PFSK-1 (cell line): ENCODE measurements at regions not wholly inside any gene's neighbourhood (a gene's known extent, or its start where the extent isn't known, plus 50 kb on each side); places are given as distances from the start of the nearest gene placed in this dataset.

Experiments used
- FOXP2 ChIP-seq: optimal IDR thresholded peaks from 2 replicates; pipeline ENCODE3; 2011; ENCODE audit warnings: borderline replicate concordance, control low read depth, inconsistent platforms; ENCODE audit not compliant: insufficient read depth; ENCODE audit errors: extremely low read length, extremely low read depth
- POLR2AphosphoS5 ChIP-seq: IDR thresholded peaks from 2 replicates; pipeline ENCODE4 v1.6.1; 2012; ENCODE audit warnings: low read depth, mild to moderate bottlenecking, control low read depth, low read length, moderate library complexity
- SIN3A ChIP-seq: IDR thresholded peaks from 2 replicates; pipeline ENCODE4 v1.6.1; 2012; ENCODE audit warnings: mild to moderate bottlenecking, low read length, moderate library complexity, borderline replicate concordance; ENCODE audit not compliant: insufficient read depth
- TF ChIP-seq, protein P1 (sequence below), 2 experiments: IDR thresholded peaks; 2 replicates each; pipeline versions ENCODE4 v1.6.1 to v1.8.0; 2011 to 2012; ENCODE audit warnings: low read depth in 2 of 2, low read length in 2 of 2, control low read depth in 1 of 2, inconsistent platforms in 1 of 2, mild to moderate bottlenecking in 1 of 2, moderate library complexity in 1 of 2; ENCODE audit not compliant: insufficient read depth in 1 of 2

DNA sequence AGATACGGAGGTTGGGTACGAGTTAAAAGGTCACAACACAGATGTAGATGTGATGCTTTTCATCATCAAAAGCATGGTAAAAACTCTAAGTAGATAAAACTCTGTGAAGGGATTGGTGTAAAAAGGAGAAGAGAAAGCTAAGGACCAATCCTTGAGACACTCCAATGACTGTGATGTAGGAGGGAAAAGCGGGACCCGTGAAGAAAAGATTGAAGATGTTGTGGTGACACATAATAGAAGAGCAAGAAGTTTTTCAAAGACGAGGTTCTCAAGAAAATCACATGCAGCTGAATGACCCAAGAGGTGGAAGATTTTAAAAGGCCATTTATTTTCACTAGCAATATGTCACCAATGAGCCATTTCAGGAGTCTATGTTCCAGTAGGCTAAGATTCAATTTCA is 179.5 kb downstream of the MRPL39 start:
- TF ChIP-seq, protein P1, sequence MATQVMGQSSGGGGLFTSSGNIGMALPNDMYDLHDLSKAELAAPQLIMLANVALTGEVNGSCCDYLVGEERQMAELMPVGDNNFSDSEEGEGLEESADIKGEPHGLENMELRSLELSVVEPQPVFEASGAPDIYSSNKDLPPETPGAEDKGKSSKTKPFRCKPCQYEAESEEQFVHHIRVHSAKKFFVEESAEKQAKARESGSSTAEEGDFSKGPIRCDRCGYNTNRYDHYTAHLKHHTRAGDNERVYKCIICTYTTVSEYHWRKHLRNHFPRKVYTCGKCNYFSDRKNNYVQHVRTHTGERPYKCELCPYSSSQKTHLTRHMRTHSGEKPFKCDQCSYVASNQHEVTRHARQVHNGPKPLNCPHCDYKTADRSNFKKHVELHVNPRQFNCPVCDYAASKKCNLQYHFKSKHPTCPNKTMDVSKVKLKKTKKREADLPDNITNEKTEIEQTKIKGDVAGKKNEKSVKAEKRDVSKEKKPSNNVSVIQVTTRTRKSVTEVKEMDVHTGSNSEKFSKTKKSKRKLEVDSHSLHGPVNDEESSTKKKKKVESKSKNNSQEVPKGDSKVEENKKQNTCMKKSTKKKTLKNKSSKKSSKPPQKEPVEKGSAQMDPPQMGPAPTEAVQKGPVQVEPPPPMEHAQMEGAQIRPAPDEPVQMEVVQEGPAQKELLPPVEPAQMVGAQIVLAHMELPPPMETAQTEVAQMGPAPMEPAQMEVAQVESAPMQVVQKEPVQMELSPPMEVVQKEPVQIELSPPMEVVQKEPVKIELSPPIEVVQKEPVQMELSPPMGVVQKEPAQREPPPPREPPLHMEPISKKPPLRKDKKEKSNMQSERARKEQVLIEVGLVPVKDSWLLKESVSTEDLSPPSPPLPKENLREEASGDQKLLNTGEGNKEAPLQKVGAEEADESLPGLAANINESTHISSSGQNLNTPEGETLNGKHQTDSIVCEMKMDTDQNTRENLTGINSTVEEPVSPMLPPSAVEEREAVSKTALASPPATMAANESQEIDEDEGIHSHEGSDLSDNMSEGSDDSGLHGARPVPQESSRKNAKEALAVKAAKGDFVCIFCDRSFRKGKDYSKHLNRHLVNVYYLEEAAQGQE (IDR thresholded peaks at IDR 0.05; ENCODE audit: insufficient read depth in 1 of 2, low read depth in 2 of 2, low read length in 2 of 2), result no peak
- TF ChIP-seq POLR2AphosphoS5 (no peak), FOXP2 (no peak), SIN3A (no peak)
